ENCODE measurements at regions not wholly inside any gene's neighbourhood (a gene's known extent, or its start where the extent isn't known, plus 50 kb on each side); places are given as distances from the start of the nearest gene placed in this dataset.

GRCh38 chr5:104052558-104053352 lies 490.2 kb upstream of the NUDT12 start:
- H3K4me3 ChIP-seq (replicated peaks in 1 of 3; ENCODE audit: insufficient read depth in 1 of 3, low read depth in 1 of 3, low read length in 3 of 3), result no peak overlapping the region
- DNase-seq (ENCODE audit: low read depth, low spot score), result no peak
- FAIRE-seq, result no peak
- H3K9me3 ChIP-seq (replicated peaks; ENCODE audit: control insufficient read depth, insufficient read depth, low read length), result no peaks in the 10 kb centered on the region
- H3K79me2 ChIP-seq (ENCODE audit: control insufficient read depth, insufficient read depth, low read length), result no peaks in the 10 kb centered on the region
- no peaks in the 10 kb centered on the region for H3K9me1 ChIP-seq (replicated peaks; ENCODE audit: control insufficient read depth, extremely low read depth, insufficient read depth, low read length)
- no peak overlapping the region for H3K27ac ChIP-seq (ENCODE audit: insufficient read depth, low read depth, low read length)
- H3K4me1 ChIP-seq (ENCODE audit: control insufficient read depth, extremely low read depth, insufficient read depth, low read length), result no peaks in the 10 kb centered on the region
- intact Hi-C loops (cut with micrococcal nuclease), result no loop called here
- H2AFZ ChIP-seq (ENCODE audit: low read depth, low read length), result no peak overlapping the region
- ChIA-PET CTCF (no interaction called here), POLR2A (no interaction called here)
- dilution Hi-C loops (cut with MboI; ENCODE audit: extremely low pct_ligation_motif_present, low sequenced_read_pairs), result no loop called here
- H3K4me2 ChIP-seq (ENCODE audit: insufficient read depth, low read length), result no peak overlapping the region
- H3K9ac ChIP-seq (replicated peaks; ENCODE audit: extremely low read depth, insufficient read depth, low read length), result no peak overlapping the region
- H4K20me1 ChIP-seq (replicated peaks; ENCODE audit: control insufficient read depth, extremely low read depth, insufficient read depth, low read length), result no peaks in the 10 kb centered on the region
- no peaks in the 10 kb centered on the region for H3K27me3 ChIP-seq (ENCODE audit: control insufficient read depth in 2 of 2, insufficient read depth in 2 of 2, low read length in 2 of 2)
- H3K36me3 ChIP-seq (ENCODE audit: control insufficient read depth in 2 of 2, extremely low read depth in 1 of 2, insufficient read depth in 2 of 2, low read length in 2 of 2), result no peaks in the 10 kb centered on the region
- BruUV-seq (replicated peaks), result no TSS peak
- TF ChIP-seq JUN (IDR thresholded peaks at IDR 0.05; ENCODE audit: borderline replicate concordance, insufficient read depth, insufficient read length, low read depth), result no peak
- TF ChIP-seq EZH2 (IDR thresholded peaks at IDR 0.05; ENCODE audit: borderline replicate concordance, low read depth, low read length, severe bottlenecking), result no peak
- no peak for TF ChIP-seq POLR2A (IDR thresholded peaks at IDR 0.05; ENCODE audit: low read depth, low read length)

- no peak overlapping the region for H3K9ac ChIP-seq (replicated peaks; ENCODE audit: extremely low read depth, insufficient read depth, low read length)
- no peak overlapping the region for H3K27ac ChIP-seq (ENCODE audit: insufficient read depth, low read depth, low read length)
- H3K4me2 ChIP-seq (ENCODE audit: insufficient read depth, low read length), result no peak overlapping the region
- H3K4me1 ChIP-seq (ENCODE audit: control insufficient read depth, extremely low read depth, insufficient read depth, low read length), result no peaks in the 10 kb centered on the region
- H3K27me3 ChIP-seq (ENCODE audit: control insufficient read depth in 2 of 2, insufficient read depth in 2 of 2, low read length in 2 of 2), result no peaks in the 10 kb centered on the region
- no peaks in the 10 kb centered on the region for H3K36me3 ChIP-seq (ENCODE audit: control insufficient read depth in 2 of 2, extremely low read depth in 1 of 2, insufficient read depth in 2 of 2, low read length in 2 of 2)
- H3K9me3 ChIP-seq (replicated peaks; ENCODE audit: control insufficient read depth, insufficient read depth, low read length), result no peaks in the 10 kb centered on the region
- BruUV-seq (replicated peaks), result no TSS peak
- no peak for DNase-seq (ENCODE audit: low read depth, low spot score)
- no peak overlapping the region for H2AFZ ChIP-seq (ENCODE audit: low read depth, low read length)
- dilution Hi-C loops (cut with MboI; ENCODE audit: extremely low pct_ligation_motif_present, low sequenced_read_pairs) (no loop called here), intact Hi-C loops (cut with micrococcal nuclease) (no loop called here)
- FAIRE-seq, result no peak
- H3K9me1 ChIP-seq (replicated peaks; ENCODE audit: control insufficient read depth, extremely low read depth, insufficient read depth, low read length), result no peaks in the 10 kb centered on the region
- H3K4me3 ChIP-seq (replicated peaks in 1 of 3; ENCODE audit: insufficient read depth in 1 of 3, low read depth in 1 of 3, low read length in 3 of 3), result no peak overlapping the region
- POLR2A ChIA-PET, result no interaction called here
- CTCF ChIA-PET, result interaction anchor here (1.2 kb wide), 1 partner anchor 164 kb away, joined by 3 read pairs; no protein-coding TSS in a partner anchor
- no peaks in the 10 kb centered on the region for H3K79me2 ChIP-seq (ENCODE audit: control insufficient read depth, insufficient read depth, low read length)
- TF ChIP-seq EZH2 (IDR thresholded peaks at IDR 0.05; ENCODE audit: borderline replicate concordance, low read depth, low read length, severe bottlenecking), result no peak
- no peak for TF ChIP-seq MYC (IDR thresholded peaks at IDR 0.05; ENCODE audit: low read depth, low read length)
- no peak for TF ChIP-seq CTCF (IDR thresholded peaks at IDR 0.05; ENCODE audit: extremely low read depth in 1 of 2, insufficient read depth in 1 of 2, low read depth in 1 of 2, low read length in 2 of 2)
- TF ChIP-seq MAX (IDR thresholded peaks at IDR 0.05; ENCODE audit: insufficient read depth, insufficient read length), result no peak
- TF ChIP-seq FOS (IDR thresholded peaks at IDR 0.05; ENCODE audit: borderline replicate concordance, insufficient read depth, low read length), result no peak
- no peak for TF ChIP-seq POLR2A (IDR thresholded peaks at IDR 0.05; ENCODE audit: low read depth, low read length)
- no peak for TF ChIP-seq POLR2AphosphoS5 (IDR thresholded peaks at IDR 0.05; ENCODE audit: insufficient read depth, low read depth, low read length)
- no peak for TF ChIP-seq JUN (IDR thresholded peaks at IDR 0.05; ENCODE audit: borderline replicate concordance, insufficient read depth, insufficient read length, low read depth)
- no peak for TF ChIP-seq GATA2 (IDR thresholded peaks at IDR 0.05; ENCODE audit: insufficient read depth, insufficient read length, low read depth, low read length)
- no peaks in the 10 kb centered on the region for H4K20me1 ChIP-seq (replicated peaks; ENCODE audit: control insufficient read depth, extremely low read depth, insufficient read depth, low read length)
These were observed 487.8 kb upstream of the NUDT12 start for GRCh38 chr5:104050436-104050835.

Data from endothelial cell of umbilical vein (primary cell).